HEK293 (cell line): ENCODE measurements at regions not wholly inside any gene's neighbourhood (a gene's known extent, or its start where the extent isn't known, plus 50 kb on each side); places are given as distances from the start of the nearest gene placed in this dataset.

Source experiments
- TRIM28 ChIP-seq: IDR thresholded peaks from 2 replicates; pipeline ENCODE4 v1.6.1; 2011; ENCODE audit warnings: low read length, control low read depth, borderline replicate concordance
- ZNF133 ChIP-seq: fragments of 450-650 bp; formaldehyde crosslinking; IDR thresholded peaks from 2 replicates; pipeline ENCODE4 v1.5.1; 2016; ENCODE audit warnings: missing biosample characterization, missing genetic modification characterization
- ZNF571 ChIP-seq: fragments of 450-650 bp; formaldehyde crosslinking; IDR thresholded peaks from 2 replicates; pipeline ENCODE4 v1.5.0; 2017; ENCODE audit warnings: missing biosample characterization, missing genetic modification characterization
- TF ChIP-seq, protein P1 (sequence below): fragments of 450-650 bp; formaldehyde crosslinking; IDR thresholded peaks from 2 replicates; pipeline ENCODE4 v1.5.1; 2016; ENCODE audit warnings: missing biosample characterization, missing genetic modification characterization
- TF ChIP-seq, protein P2 (sequence below): sonication (generic); formaldehyde crosslinking; IDR thresholded peaks from 2 replicates; pipeline ENCODE4 v1.8.1; 2022; ENCODE audit warnings: mild to moderate bottlenecking, moderate library complexity, missing genetic modification reagents

DNA sequence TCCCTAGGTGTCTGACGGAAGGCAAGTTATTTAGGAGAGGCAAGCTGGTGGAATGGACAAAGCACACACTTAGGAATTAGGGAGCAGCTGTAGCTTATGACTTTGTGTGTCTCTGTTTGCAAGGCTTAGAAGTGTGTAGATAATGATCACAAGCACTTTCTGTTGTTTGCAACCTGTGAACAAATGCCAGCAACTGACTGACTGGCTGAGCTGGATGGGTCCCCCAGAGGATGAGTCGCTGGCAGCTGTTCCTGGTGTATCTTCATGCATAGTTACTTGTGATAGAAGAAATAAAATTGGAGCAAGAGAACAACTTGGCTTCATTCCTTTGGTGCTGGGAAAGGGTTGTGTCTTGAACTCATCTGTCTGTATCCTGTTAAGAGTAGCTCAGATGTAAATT, 64.2 kb upstream of the BEND4 start:
- TF ChIP-seq ZNF571 (tag by site-specific recombination), result no peak
- TF ChIP-seq, protein P1, sequence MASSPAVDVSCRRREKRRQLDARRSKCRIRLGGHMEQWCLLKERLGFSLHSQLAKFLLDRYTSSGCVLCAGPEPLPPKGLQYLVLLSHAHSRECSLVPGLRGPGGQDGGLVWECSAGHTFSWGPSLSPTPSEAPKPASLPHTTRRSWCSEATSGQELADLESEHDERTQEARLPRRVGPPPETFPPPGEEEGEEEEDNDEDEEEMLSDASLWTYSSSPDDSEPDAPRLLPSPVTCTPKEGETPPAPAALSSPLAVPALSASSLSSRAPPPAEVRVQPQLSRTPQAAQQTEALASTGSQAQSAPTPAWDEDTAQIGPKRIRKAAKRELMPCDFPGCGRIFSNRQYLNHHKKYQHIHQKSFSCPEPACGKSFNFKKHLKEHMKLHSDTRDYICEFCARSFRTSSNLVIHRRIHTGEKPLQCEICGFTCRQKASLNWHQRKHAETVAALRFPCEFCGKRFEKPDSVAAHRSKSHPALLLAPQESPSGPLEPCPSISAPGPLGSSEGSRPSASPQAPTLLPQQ (tag by site-specific recombination), result no peak
- TF ChIP-seq, protein P2, sequence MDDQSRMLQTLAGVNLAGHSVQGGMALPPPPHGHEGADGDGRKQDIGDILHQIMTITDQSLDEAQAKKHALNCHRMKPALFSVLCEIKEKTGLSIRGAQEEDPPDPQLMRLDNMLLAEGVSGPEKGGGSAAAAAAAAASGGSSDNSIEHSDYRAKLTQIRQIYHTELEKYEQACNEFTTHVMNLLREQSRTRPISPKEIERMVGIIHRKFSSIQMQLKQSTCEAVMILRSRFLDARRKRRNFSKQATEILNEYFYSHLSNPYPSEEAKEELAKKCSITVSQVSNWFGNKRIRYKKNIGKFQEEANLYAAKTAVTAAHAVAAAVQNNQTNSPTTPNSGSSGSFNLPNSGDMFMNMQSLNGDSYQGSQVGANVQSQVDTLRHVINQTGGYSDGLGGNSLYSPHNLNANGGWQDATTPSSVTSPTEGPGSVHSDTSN, result no peak
- no peak for TF ChIP-seq TRIM28
- no peak for TF ChIP-seq ZNF133
